HG03575 (cell line): ENCODE measurements at regions not wholly inside any gene's neighbourhood (a gene's known extent, or its start where the extent isn't known, plus 50 kb on each side); places are given as distances from the start of the nearest gene placed in this dataset.

Experiments used
- ATAC-seq: cut with Tn5 transposase; IDR thresholded peaks from one replicate; pipeline ENCODE4 v1.9.1; 2021; ENCODE audit not compliant: unreplicated experiment, insufficient number of reproducible peaks, low FRiP score; ENCODE audit errors: extremely low read depth

DNA sequence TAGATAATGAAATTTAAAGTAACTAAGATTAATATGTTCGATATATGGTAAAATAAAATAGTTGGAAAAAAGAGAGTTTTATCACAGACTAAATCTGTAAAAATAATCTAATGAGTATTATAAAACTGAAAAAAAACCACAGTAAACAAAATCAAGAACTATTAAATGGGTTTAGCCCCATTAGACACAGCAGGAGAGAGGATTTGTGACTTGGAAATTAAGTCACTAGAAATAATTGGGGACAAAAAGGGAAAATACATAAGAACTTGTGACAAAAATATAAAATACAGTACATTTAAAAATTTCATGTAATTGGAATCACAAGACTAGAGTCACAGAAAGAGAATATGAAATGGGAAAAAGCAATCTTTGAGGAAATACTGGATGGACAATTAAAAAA is 1114.6 kb upstream of the KLHL29 start:
- ATAC-seq = no peak

DNA sequence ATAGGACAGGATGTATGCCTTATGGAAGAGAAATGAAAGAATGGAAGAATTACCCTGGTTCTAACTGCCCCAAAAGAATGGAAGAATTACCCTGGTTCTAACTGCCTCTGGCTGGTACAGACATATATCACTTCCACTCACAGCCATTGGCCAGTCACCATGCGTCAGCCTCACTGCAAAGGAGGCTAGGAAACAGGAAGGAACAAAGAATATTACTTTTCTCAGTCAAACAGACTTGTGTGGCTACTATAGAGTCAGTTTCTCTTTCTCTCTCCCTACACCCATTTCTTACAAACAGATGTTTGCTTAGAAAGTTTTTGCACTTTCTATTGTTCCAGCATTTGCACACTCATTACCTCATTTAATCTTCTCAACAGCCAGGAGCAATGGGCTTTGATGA is 1111.1 kb upstream of the KLHL29 start:
- no peak for ATAC-seq

DNA sequence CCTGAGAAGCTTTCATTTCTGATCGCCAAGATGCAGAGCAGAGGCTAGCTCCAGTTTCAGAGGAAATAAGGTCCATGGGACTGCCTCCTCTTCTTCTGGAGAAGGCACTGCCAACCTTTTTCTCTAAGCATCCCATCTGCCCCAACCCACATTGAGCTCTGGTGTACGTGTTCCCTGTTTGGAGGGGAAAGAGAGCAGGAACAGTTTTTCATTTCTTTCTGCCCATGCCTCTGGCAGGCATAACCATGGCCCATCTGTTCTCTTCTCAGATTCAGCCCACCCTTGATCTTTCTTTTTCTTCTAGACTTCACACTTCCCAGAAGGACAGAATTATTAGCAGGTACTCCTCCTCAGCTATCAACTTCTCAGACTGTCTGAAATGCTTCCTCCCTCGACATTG is 1110.3 kb upstream of the KLHL29 start:
- ATAC-seq = no peak

DNA sequence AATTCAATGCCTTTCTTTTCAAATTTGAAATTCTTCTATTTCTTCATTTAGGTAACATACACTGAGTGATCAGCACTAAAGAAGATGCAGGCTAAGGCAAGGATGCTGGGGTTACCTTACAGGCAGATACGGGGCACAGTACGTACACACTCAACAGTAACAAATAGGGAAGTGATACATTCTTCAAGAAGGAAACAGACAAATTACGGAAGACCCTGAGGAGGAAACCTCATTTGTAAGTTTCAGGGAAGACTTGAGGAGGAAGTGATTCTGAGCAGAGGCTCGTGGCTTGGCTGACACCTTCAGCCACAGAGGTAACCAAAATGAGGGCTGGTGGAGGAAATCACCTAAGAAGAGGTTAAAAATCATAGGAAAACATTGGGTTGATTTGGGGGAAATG is 1108.3 kb upstream of the KLHL29 start:
- no peak for ATAC-seq

DNA sequence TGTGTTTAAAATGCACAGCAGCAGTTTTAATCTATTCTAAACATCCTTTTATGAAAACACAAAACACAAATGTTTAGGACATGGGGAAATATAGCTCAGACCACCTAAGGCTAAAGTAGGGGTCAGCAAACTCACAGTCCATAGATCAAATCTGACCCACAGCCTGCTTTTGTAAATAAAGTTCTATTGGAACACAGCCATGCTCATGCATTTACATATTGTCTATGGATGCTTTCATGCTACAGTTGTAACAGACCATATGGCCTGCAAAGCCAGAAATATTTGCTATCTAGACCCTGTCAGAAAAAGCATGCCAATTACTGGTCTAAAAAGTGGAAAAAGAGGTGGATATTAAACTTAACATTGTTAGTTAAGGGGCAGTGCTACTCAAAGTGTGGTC is 1105.4 kb upstream of the KLHL29 start:
- no peak for ATAC-seq

DNA sequence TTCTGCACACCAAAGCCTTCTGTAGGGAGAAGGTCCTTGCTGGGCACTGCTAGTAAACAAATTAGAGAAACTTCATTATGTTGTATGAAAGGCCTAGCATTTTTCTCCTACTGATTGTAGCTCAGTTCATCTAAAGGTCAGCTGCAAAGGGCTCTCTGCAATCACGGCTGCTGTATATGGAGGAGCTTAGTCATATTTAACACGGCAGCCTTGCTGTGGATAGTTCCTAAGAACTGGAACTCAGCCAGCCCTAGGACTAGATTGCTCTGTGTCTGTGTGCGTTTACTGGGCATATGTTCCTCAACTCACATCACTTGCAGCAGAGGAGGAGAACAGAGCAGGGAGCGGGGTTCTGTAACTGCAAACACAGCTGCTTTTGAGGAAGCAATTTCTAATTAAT is 1103.9 kb upstream of the KLHL29 start:
- ATAC-seq = no peak

DNA sequence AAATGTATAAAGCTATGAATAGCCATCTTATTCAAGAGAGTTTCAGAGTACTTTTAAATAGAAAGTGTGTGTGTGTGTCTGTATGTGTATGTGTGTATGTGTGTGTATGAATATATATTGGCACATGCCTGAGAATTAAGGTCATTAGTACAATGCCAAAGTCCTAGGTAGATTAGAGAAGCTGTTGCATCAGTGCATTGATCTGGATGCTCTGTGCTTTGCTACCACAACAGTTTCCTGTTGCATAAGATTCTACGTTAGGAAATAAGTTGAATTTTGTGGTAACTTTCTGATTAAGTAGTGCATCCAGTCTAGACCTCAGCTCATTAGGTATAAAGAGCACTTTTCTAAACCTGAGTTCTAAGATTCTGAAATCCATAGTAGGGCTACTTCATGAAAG is 1102.8 kb upstream of the KLHL29 start:
- no peak for ATAC-seq

DNA sequence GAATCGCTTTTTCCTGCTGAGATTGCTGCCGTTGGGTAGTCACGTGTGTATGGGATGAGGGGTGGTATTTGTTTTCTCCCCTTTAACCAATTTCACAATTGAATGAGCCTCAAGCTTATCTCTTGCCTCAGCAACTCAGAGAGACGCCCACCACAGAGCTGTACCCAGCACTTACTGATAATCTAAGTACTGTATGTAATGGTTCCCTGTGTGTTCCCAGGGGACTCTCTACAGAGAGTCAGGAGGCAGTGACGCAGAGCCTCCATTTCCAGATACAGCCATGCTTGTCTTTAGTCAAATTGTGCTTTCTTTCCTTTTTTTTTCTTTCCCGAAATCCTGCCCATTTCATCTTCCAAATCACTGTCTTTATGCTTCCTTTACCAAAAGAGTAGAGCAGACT is 1102.1 kb upstream of the KLHL29 start:
- no peak for ATAC-seq

DNA sequence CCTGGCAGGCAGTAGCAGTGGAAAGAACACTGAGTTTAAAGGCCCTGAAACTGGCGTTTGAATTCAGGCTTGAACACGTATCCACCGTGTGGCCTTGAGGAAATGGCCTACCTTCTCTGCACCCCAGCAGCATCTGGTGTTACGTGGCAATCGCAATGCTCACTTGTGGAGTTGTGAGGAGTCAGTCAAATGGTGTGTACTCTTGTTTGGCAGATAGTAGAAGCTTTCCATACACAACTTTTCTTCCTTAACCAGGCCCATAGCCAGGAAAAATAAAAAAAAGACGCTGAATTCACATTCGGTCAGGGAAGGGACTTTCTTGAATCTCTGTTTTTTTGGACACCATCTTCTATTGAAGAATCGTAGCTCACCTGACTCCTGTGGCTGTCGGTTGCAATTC is 1101.5 kb upstream of the KLHL29 start:
- no peak for ATAC-seq

DNA sequence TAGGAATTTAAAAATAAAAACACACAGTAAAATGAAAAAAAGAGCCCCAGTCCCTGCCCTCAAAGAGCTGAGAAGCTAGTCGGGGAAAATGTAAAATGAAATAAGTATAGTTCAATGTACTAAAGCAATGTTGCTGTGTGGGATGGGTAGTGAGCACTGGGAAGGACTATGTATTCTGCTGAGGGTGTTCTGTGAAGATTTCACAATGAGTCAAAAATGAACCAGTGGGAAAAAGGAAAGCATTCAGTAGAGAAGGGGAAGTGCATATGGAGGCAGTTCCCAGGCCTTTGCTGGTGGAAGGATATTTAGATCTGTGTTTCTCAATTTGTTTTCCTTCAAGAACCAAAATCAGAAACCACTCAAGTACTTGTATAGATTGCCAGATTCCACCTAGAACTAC is 1094.7 kb upstream of the KLHL29 start:
- ATAC-seq = no peak

DNA sequence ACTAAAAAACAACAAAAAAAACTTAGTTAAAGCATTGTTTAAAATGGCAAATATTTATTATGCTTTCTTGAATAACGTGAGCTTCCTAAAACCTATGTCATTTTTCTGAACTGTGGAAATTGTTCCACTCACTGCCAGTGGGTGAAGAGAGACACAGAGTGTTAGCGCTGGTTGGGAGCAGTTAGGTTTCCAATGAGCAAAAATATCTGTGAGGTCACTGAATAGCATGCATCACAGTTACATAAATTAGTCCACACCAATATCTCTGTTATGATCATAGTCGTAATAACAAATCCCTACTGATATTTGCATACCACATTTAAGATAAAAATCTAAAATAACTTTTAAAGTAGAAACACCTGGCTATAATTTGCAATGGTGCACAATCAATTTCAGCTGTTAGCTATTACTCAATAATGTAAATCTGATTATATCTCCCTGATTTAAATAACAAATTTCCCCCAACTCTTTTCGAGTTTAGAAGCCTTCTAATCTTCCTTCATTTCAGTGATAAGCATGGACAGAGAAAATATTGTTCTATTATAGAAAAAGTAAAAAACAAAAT is 1094.0 kb upstream of the KLHL29 start:
- no peak for ATAC-seq

DNA sequence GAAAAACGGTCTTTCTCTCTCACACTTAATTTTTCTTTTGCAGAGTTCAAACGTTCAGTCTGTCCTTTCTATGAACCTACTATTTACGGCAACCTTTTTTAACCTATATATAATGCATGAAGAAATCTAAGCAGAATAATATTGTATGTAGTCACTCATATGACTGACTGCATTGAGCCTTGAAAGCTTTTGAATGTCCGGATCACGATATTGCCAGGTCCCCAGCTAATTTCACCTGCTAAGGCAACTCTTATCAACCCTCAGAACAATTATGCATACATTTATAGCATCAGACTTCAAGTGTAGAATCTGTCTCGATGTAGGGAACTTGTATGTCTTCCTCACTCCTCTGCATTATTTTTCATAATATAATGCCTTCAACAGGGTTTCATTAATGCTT is 1083.8 kb upstream of the KLHL29 start:
- ATAC-seq = no peak

DNA sequence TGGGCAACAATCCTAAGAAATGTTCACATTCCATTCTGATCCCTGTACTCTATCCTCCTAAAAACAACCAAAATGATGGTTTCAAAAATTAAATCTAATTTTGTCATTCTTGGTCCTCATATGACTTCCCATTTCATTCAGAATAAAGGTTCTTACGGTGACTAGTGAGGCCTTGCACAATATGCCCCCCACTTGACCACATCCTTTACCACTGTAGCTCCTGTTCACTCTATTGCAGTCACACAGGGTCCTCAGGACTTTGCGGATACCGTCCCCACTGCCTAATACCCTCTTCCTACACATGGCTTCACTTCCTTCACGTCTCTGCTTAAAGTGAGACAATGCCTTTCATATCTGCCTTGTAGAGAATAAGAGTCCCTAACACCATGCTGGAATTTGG is 1058.7 kb upstream of the KLHL29 start:
- no peak for ATAC-seq

DNA sequence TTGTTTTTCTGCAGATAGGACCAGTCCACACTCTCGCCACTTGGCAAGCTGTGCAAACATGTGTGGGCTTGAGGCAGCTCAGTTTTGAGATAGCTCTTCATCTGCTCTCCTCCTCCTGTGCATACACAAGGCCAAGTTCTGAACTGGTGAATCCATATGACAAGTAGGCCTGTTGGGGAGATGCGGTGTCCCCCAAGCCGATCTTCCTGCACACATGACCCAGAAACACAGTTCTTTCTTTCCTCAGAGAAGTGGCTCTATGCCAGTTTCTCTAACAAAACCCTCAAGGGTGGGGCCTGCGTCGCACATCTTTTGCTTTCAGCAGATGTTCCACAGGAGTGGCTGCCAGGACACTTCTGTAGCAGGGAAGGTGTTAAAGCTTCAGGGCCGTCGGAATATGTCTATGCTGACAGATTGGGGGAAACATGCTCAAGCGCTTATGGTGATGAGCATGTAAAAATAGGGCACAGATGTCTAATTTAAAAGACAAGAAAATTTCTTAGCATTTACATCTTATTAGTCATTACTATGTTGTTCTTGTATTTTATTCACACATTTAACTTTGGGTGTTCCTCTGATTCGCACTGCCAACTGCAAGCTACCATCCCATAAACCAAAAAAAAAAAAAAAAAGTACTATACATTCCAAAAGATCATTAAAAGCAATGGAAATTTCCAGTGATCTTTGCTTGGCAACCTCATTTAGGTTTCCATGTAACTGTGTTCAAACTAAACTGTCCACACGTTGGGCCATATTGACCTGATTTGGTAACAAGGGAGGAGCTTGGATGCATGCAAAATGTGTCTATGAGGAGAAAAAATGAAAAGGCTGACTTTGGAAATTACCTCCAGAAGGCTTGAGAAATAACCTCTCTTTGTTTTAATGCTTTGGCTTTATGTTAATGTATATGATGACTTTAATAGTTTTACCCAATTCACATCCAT is 1055.5 kb upstream of the KLHL29 start:
- ATAC-seq = no peak

DNA sequence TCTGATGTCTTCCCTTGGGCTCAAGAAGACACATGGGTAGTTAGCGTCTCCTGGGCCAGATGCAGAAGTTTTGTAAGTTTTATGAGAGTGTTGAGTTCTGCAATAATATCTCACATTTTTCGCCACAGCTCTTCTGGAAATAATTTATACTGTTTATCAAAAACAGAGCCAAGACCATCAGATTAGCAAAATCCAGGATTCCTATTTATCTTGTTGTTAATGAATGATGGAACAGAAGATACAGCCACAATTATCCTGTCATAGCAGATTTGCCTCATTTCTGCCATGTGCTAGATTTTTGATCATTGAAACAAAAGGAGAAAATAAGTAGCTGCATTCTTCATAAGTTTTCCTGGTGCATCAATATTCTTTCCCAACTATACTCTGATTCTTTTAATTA is 1048.6 kb upstream of the KLHL29 start:
- no peak for ATAC-seq

DNA sequence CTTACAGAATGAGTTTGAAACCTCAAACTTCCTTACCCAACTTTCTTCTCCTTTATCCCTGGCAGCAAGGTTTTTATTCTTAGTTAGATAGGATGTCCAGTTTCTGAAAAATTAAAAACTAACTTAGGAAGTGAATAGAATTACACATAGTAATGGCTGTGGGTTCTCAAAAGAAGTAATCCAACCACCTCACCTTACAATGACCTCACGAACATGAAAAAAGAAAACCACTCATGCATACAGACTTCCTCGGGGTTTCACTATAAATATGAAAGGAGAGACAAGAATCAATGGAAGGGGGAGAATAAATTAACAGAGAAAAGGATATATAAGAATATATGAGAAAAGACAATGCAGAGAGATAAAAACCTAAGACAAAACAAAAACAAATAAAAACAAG is 1044.3 kb upstream of the KLHL29 start:
- no peak for ATAC-seq

DNA sequence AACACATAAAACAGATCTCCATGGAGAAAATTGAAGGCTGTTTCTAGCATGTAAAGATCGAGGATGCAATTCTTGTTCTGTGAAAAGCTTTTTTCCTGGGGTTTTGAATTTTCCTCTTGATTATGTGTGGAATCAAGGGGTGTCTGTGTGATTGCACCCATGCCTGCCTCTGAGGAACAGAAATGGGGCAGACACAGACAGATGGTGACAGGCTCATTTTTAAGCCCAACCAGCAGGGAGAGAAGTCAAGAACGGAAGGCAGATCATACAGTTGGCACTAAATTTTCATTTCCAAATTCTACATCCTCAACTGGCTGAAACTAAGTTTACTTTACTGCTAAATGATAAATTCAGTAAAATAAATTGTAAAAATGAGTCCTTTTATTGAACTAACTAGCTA is 1037.7 kb upstream of the KLHL29 start:
- ATAC-seq = no peak

DNA sequence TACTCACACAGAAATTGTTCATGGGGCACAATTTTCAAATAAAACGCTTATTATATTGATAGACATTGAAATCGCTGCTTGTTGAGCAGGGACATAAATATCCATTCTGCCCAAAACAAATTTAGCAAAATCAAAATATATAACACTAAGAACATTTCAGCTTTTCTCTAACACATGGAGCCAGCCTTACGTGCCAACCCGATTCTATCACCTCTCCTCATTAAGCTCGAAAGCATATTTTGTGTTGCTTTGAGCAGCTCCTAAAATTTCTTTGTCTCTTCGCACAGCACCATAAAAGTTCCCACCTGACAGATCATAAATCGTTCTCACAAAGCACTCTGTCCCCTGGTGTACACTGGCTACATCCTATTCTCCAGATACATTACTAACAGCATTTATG is 1034.4 kb upstream of the KLHL29 start:
- ATAC-seq = no peak

DNA sequence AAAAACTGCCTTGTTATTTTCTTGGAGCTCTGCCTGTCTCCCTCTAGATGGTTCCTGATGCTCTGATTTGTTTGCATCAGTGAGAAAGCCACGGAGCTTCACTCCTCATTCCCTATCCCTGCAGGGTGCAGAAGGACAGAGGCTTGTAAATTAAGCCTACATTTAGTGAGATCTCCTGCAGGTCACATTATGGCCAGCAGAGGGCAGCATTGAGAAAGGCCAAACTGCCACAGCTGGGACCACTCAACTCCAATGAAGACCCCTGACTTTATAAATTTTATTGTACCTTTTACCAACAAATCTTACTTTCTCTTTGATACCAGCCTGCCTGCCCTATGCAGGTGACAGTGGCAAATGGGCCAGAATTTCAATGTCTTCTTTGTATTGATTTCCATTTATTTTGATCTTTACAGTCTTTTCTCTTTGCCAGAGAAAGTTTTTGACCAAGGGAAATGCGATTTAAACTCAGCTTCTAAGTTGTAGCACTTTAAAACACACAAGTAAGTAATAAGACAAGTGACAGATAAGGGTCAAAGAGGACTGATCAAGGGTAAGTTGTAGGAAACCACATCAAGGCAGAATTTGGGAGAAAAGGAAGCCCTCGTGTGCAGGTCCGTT is 1029.1 kb upstream of the KLHL29 start:
- no peak for ATAC-seq

DNA sequence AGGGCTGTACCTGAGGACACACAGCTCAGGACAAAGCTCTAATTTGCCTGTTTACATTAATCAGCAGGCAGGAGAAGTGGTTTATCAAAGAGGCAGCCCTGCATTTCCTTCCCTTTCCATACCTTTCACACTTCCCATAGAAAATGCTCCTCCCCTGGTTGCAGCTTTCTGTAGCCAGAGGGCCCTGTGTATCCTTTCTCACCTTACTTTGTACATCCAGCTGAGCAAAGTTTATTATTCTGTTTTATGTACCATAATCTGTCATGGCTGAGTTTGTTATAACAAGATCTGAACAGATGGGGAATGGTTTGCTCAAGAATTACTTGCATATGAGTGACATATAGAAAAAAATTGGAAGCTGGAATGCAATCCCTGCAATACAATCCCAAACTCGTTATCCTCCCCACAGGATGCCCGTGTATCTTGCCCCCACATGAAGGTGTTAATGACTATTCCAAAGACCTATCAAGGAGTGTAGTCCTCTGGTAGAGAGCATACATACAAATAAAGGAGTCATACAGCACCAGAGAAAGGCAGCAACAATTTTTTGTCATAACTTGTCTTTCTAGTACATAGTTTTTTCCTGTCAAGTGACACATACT is 1025.8 kb upstream of the KLHL29 start:
- no peak for ATAC-seq
